Activated CD8-positive, alpha-beta T cell treated with anti-CD3 and anti-CD28 coated beads for 36 hours (primary cell): ENCODE measurements at regions not wholly inside any gene's neighbourhood (a gene's known extent, or its start where the extent isn't known, plus 50 kb on each side); places are given as distances from the start of the nearest gene placed in this dataset.

ENCODE experiments used
- ATAC-seq: fragments of 200-7000 bp; cut with Tn5 transposase; one replicate; pipeline ENCODE4 v1.10.0; 2021; ENCODE audit warnings: mild to moderate bottlenecking, moderate library complexity
- CTCF ChIA-PET: fragments of 350-600 bp; sonication (Branson Sonifier 250); formaldehyde crosslinking; loops from one replicate; lab custom pipeline; 2021; ENCODE audit warnings: antibody characterized with exemption; lab: Charles Lee
- POLR2A ChIA-PET: fragments of 350-600 bp; sonication (Branson Sonifier 250); formaldehyde crosslinking; loops from one replicate; lab custom pipeline; 2021; ENCODE audit warnings: antibody characterized with exemption; lab: Charles Lee
- DNase-seq: peaks from one replicate; pipeline ENCODE4 v3.0.0-alpha.2; 2020
- H3K27ac Mint-ChIP-seq: one replicate; pipeline ENCODE4 v1.8.0; 2021; ENCODE audit warnings: mild to moderate bottlenecking, mixed read lengths
- H3K27me3 Mint-ChIP-seq: one replicate; pipeline ENCODE4 v1.8.0; 2021; ENCODE audit warnings: mixed read lengths
- H3K36me3 Mint-ChIP-seq: one replicate; pipeline ENCODE4 v1.8.0; 2021; ENCODE audit warnings: low read depth, mixed read lengths
- H3K4me1 Mint-ChIP-seq: one replicate; pipeline ENCODE4 v1.8.0; 2021; ENCODE audit warnings: low read depth, mixed read lengths
- H3K4me3 Mint-ChIP-seq: one replicate; pipeline ENCODE4 v1.8.0; 2021; ENCODE audit warnings: mild to moderate bottlenecking, moderate library complexity, mixed read lengths
- H3K9me3 Mint-ChIP-seq: one replicate; pipeline ENCODE4 v1.8.0; 2021; ENCODE audit warnings: mixed read lengths
- CTCF ChIP-seq: fragments of 200-600 bp; IDR thresholded peaks from one replicate; pipeline ENCODE4 v1.8.0; 2022; ENCODE audit warnings: antibody characterized with exemption, mild to moderate bottlenecking
- intact Hi-C: fragments of 100-400 bp; cut with micrococcal nuclease; formaldehyde crosslinking; loops from one replicate; pipeline ENCODE4 v1.10.0; 2022

GRCh38 chr2:157181234-157181633 lies 76.3 kb upstream of the GALNT5 start:
- H3K27ac Mint-ChIP-seq, result no peak overlapping the region
- no peaks in the 10 kb centered on the region for H3K9me3 Mint-ChIP-seq
- DNase-seq (no peak), ATAC-seq (no peak)
- peaks cover 12% of the 10 kb centered on the region for H3K27me3 Mint-ChIP-seq
- no peak for TF ChIP-seq CTCF
- intact Hi-C loops, result no loop called here
- ChIA-PET CTCF (interaction anchor here (3.8 kb wide), 1 partner anchor 13 kb away, joined by 24 read pairs; no protein-coding TSS in a partner anchor), POLR2A (no interaction called here)
- peaks cover 4% of the 10 kb centered on the region for H3K4me1 Mint-ChIP-seq
- H3K4me3 Mint-ChIP-seq, result no peak overlapping the region
- no peaks in the 10 kb centered on the region for H3K36me3 Mint-ChIP-seq

- ATAC-seq, result no peak
- no peak for TF ChIP-seq CTCF
- H3K4me3 Mint-ChIP-seq, result no peak overlapping the region
- no peak overlapping the region for H3K27ac Mint-ChIP-seq
- CTCF ChIA-PET, result interaction anchor here (1.1 kb wide), 1 partner anchor 146 kb away, joined by 3 read pairs; no protein-coding TSS in a partner anchor
- H3K36me3 Mint-ChIP-seq, result no peaks in the 10 kb centered on the region
- intact Hi-C loops, result no loop called here
- H3K4me1 Mint-ChIP-seq, result peaks cover 4% of the 10 kb centered on the region
- POLR2A ChIA-PET, result interaction anchor here (0.6 kb wide), 1 partner anchor 306 kb away, joined by 3 read pairs; no protein-coding TSS in a partner anchor
- no peak for DNase-seq
- no peaks in the 10 kb centered on the region for H3K9me3 Mint-ChIP-seq
- peaks cover 12% of the 10 kb centered on the region for H3K27me3 Mint-ChIP-seq
Measured at GRCh38 chr2:157182204-157182709, 75.2 kb upstream of the GALNT5 start.

GRCh38 chr2:157182834-157183396 lies 74.6 kb upstream of the GALNT5 start:
- Mint-ChIP-seq H3K27me3 (peaks cover 12% of the 10 kb centered on the region), H3K4me3 (no peak overlapping the region), H3K36me3 (no peaks in the 10 kb centered on the region), H3K27ac (no peak overlapping the region), H3K4me1 (peaks cover 4% of the 10 kb centered on the region), H3K9me3 (no peaks in the 10 kb centered on the region)
- ATAC-seq (peak; percentile 74), DNase-seq (peak; percentile 14)
- intact Hi-C loops, result no loop called here
- ChIA-PET CTCF (interaction anchor here (1.1 to 1.7 kb wide), 2 partner anchors 11 to 145 kb away, joined by 3 to 9 read pairs; no protein-coding TSS in a partner anchor), POLR2A (interaction anchor here (0.6 kb wide), 1 partner anchor 153 kb away, joined by 3 read pairs; no protein-coding TSS in a partner anchor)
- TF ChIP-seq CTCF, result no peak

- peaks cover 4% of the 10 kb centered on the region for H3K4me1 Mint-ChIP-seq
- DNase-seq (no peak), ATAC-seq (no peak)
- POLR2A ChIA-PET, result no interaction called here
- no peak overlapping the region for H3K4me3 Mint-ChIP-seq
- H3K27me3 Mint-ChIP-seq, result peaks cover 9% of the 10 kb centered on the region
- no peaks in the 10 kb centered on the region for H3K9me3 Mint-ChIP-seq
- no peak overlapping the region for H3K27ac Mint-ChIP-seq
- no peak for TF ChIP-seq CTCF
- no peaks in the 10 kb centered on the region for H3K36me3 Mint-ChIP-seq
- CTCF ChIA-PET, result interaction anchor here (1.7 kb wide), 1 partner anchor 9 kb away, joined by 9 read pairs; no protein-coding TSS in a partner anchor
- intact Hi-C loops, result no loop called here
Measured at GRCh38 chr2:157184161-157184895, 73.2 kb upstream of the GALNT5 start.
